B cell (primary cell): ENCODE measurements at regions not wholly inside any gene's neighbourhood (a gene's known extent, or its start where the extent isn't known, plus 50 kb on each side); places are given as distances from the start of the nearest gene placed in this dataset.

ENCODE experiments used
- ATAC-seq: fragments of 200-7000 bp; cut with Tn5 transposase; one replicate; pipeline ENCODE4 v1.10.0; 2021; ENCODE audit warnings: low read depth, mild to moderate bottlenecking, moderate number of reproducible peaks, moderate library complexity
- CTCF ChIA-PET: fragments of 350-600 bp; sonication (Branson Sonifier 250); formaldehyde crosslinking; loops from one replicate; lab custom pipeline; 2021; ENCODE audit warnings: antibody characterized with exemption, inconsistent platforms; lab: Charles Lee
- POLR2A ChIA-PET: fragments of 350-600 bp; sonication (Branson Sonifier 250); formaldehyde crosslinking; loops from one replicate; lab custom pipeline; 2021; ENCODE audit warnings: antibody characterized with exemption; lab: Charles Lee
- DNase-seq: peaks from one replicate; pipeline ENCODE4 v3.0.0; 2013
- H2AFZ ChIP-seq: 2 replicates; pipeline ENCODE4 v1.6.1; 2012; ENCODE audit warnings: mild to moderate bottlenecking, low read depth, low read length; ENCODE audit not compliant: insufficient read depth, poor library complexity, severe bottlenecking
- H3K27ac ChIP-seq, 2 donors: 1 replicate in 1 of 2; 2 replicates in 1 of 2; pipeline ENCODE4 v1.5.1; 2012 to 2013; ENCODE audit warnings: low read length in 2 of 2, mild to moderate bottlenecking in 2 of 2, moderate library complexity in 1 of 2
- H3K27me3 ChIP-seq, 4 experiments: fragments of 200-600 bp in 1 of 4; sonication (generic) in 1 of 4; replicated peaks in 1 of 4; 1 replicate in 2 of 4; 2 replicates in 2 of 4; pipeline versions ENCODE4 v1.6.1 to v1.7.0; 2013 to 2016; ENCODE audit warnings: low read length in 3 of 4, mild to moderate bottlenecking in 2 of 4, mixed read lengths in 1 of 4, moderate library complexity in 1 of 4; ENCODE audit not compliant: insufficient read depth in 4 of 4, control insufficient read depth in 3 of 4; ENCODE audit errors: control extremely low read depth in 1 of 4
- H3K36me3 ChIP-seq, 2 experiments: replicated peaks in 1 of 2; 1 replicate in 1 of 2; 2 replicates in 1 of 2; pipeline versions ENCODE4 v1.6.1 to v1.7.1; 2013; ENCODE audit warnings: low read length in 1 of 2; ENCODE audit not compliant: insufficient read depth in 2 of 2, control insufficient read depth in 1 of 2; ENCODE audit errors: control extremely low read depth in 1 of 2, extremely low read depth in 1 of 2
- H3K4me1 ChIP-seq, 2 donors: fragments of 200-600 bp in 1 of 2; sonication (generic) in 1 of 2; 1 replicate in 1 of 2; 2 replicates in 1 of 2; pipeline versions ENCODE4 v1.5.1 to v1.6.1; 2013 to 2017; ENCODE audit warnings: low read length in 2 of 2; ENCODE audit not compliant: control insufficient read depth in 2 of 2, insufficient read depth in 2 of 2
- H3K4me2 ChIP-seq: replicated peaks from 2 replicates; pipeline ENCODE3; 2012; ENCODE audit warnings: mild to moderate bottlenecking, low read depth, low read length; ENCODE audit not compliant: poor library complexity, severe bottlenecking
- H3K4me3 ChIP-seq, 5 experiments: fragments of 200-600 bp in 1 of 5; sonication (generic) in 1 of 5; 1 replicate in 3 of 5; 2 replicates in 2 of 5; pipeline versions ENCODE4 v1.5.1 to v1.7.0; 2011 to 2016; ENCODE audit warnings: low read length in 4 of 5, mild to moderate bottlenecking in 4 of 5, low read depth in 2 of 5, control low read depth in 1 of 5, moderate library complexity in 1 of 5; ENCODE audit not compliant: insufficient read depth in 1 of 5; ENCODE audit errors: control extremely low read depth in 1 of 5, extremely low read depth in 1 of 5
- H3K79me2 ChIP-seq: fragments of 200-600 bp; sonication (generic); one replicate; pipeline ENCODE4 v1.6.0; 2016; ENCODE audit warnings: low read length; ENCODE audit not compliant: control insufficient read depth, insufficient read depth
- H3K9ac ChIP-seq: fragments of 200-600 bp; sonication (generic); 2 replicates; pipeline ENCODE4 v1.6.1; 2017; ENCODE audit warnings: mild to moderate bottlenecking, low read length, moderate library complexity
- H3K9me3 ChIP-seq, 3 donors: one replicate each; pipeline versions ENCODE4 v1.6.1 to v1.7.1; 2013; ENCODE audit warnings: low read length in 2 of 3; ENCODE audit not compliant: control insufficient read depth in 2 of 3, insufficient read depth in 1 of 3; ENCODE audit errors: control extremely low read depth in 1 of 3
- H4K20me1 ChIP-seq: 2 replicates; pipeline ENCODE4 v1.6.0; 2012; ENCODE audit warnings: mild to moderate bottlenecking, low read length; ENCODE audit not compliant: insufficient read depth, control insufficient read depth, poor library complexity, severe bottlenecking
- H3K27ac Mint-ChIP-seq: one replicate; pipeline ENCODE4 v1.8.0; 2021; ENCODE audit warnings: mixed read lengths
- H3K27me3 Mint-ChIP-seq: one replicate; pipeline ENCODE4 v1.8.0; 2021; ENCODE audit warnings: mixed read lengths
- H3K4me1 Mint-ChIP-seq: one replicate; pipeline ENCODE4 v1.8.0; 2021; ENCODE audit warnings: mixed read lengths
- H3K4me3 Mint-ChIP-seq: one replicate; pipeline ENCODE4 v1.8.0; 2021; ENCODE audit warnings: mixed read lengths
- H3K9me3 Mint-ChIP-seq: one replicate; pipeline ENCODE4 v1.8.0; 2022; ENCODE audit warnings: mixed read lengths; ENCODE audit not compliant: insufficient read depth
- CTCF ChIP-seq: fragments of 200-600 bp; IDR thresholded peaks from one replicate; pipeline ENCODE4 v1.8.0; 2022; ENCODE audit warnings: antibody characterized with exemption, mild to moderate bottlenecking
- EZH2 ChIP-seq: IDR thresholded peaks from 2 replicates; pipeline ENCODE4 v1.6.1; 2012; ENCODE audit warnings: borderline replicate concordance, low read depth, mild to moderate bottlenecking, moderate library complexity, low read length; ENCODE audit not compliant: insufficient read depth, poor library complexity, severe bottlenecking
- WGBS: methylation state at CpG from one replicate; pipeline ENCODE4 v1.1.5; 2013; ENCODE audit warnings: missing lambda C conversion rate; ENCODE audit not compliant: insufficient coverage; 5-methylcytosine and 5-hydroxymethylcytosine counted together
- intact Hi-C: fragments of 100-400 bp; cut with micrococcal nuclease; formaldehyde crosslinking; loops from one replicate; pipeline ENCODE4 v1.10.0; 2022

GRCh38 chr2:128573531-128573930 is 254.9 kb upstream of the HS6ST1 start:
- H3K4me2 ChIP-seq, result no peak overlapping the region
- ChIA-PET POLR2A (no interaction called here), CTCF (no interaction called here)
- H3K9me3 ChIP-seq, result peaks cover 0 to 2% (median 0%) of the 10 kb centered on the region in 3 donors
- no peak overlapping the region for H3K4me3 ChIP-seq
- no peak overlapping the region for H2AFZ ChIP-seq
- no peaks in the 10 kb centered on the region for H3K36me3 ChIP-seq
- no peaks in the 10 kb centered on the region for H3K4me1 Mint-ChIP-seq
- no peaks in the 10 kb centered on the region for H3K27me3 ChIP-seq
- H3K4me1 ChIP-seq, result no peaks in the 10 kb centered on the region
- 100% methylated on average over 3 of the region's 4 CpGs for WGBS
- H3K9me3 Mint-ChIP-seq, result no peaks in the 10 kb centered on the region
- no peak overlapping the region for H3K27ac ChIP-seq
- intact Hi-C loops, result no loop called here
- H3K4me3 Mint-ChIP-seq, result no peak overlapping the region
- no peak for ATAC-seq
- H3K79me2 ChIP-seq, result no peaks in the 10 kb centered on the region
- H3K9ac ChIP-seq, result no peak overlapping the region
- H3K27ac Mint-ChIP-seq, result no peak overlapping the region
- no peaks in the 10 kb centered on the region for H4K20me1 ChIP-seq
- no peak for DNase-seq
- TF ChIP-seq EZH2, result no peak
- no peak for TF ChIP-seq CTCF
- H3K27me3 Mint-ChIP-seq, result peaks cover 6% of the 10 kb centered on the region

- Histone ChIP-seq H4K20me1 (no peaks in the 10 kb centered on the region), H3K4me3 (no peak overlapping the region), H3K36me3 (no peaks in the 10 kb centered on the region), H2AFZ (no peak overlapping the region), H3K4me1 (no peaks in the 10 kb centered on the region), H3K9me3 (peaks cover 0 to 3% (median 0%) of the 10 kb centered on the region in 3 donors), H3K4me2 (no peak overlapping the region), H3K27me3 (no peaks in the 10 kb centered on the region), H3K79me2 (no peaks in the 10 kb centered on the region), H3K27ac (no peak overlapping the region), H3K9ac (no peak overlapping the region)
- WGBS, result 93% methylated on average over 3 of the region's 7 CpGs
- CTCF ChIA-PET, result no interaction called here
- no peaks in the 10 kb centered on the region for H3K27me3 Mint-ChIP-seq
- TF ChIP-seq EZH2 (no peak), CTCF (no peak)
- ATAC-seq, result no peak
- intact Hi-C loops, result no loop called here
- no peak overlapping the region for H3K4me3 Mint-ChIP-seq
- no peaks in the 10 kb centered on the region for H3K9me3 Mint-ChIP-seq
- POLR2A ChIA-PET, result no interaction called here
- no peaks in the 10 kb centered on the region for H3K4me1 Mint-ChIP-seq
- no peak overlapping the region for H3K27ac Mint-ChIP-seq
- no peak for DNase-seq
Observed at GRCh38 chr2:128577141-128577930, 258.7 kb upstream of the HS6ST1 start.
